GM23248 (cell line): ENCODE measurements at regions not wholly inside any gene's neighbourhood (a gene's known extent, or its start where the extent isn't known, plus 50 kb on each side); places are given as distances from the start of the nearest gene placed in this dataset.

Source experiments
- EZH2 ChIP-seq: fragments of 200-600 bp; sonication (generic); IDR thresholded peaks from 2 replicates; pipeline ENCODE4 v1.6.1; 2018; ENCODE audit warnings: antibody characterized with exemption, mild to moderate bottlenecking; ENCODE audit not compliant: insufficient read depth, poor library complexity, severe bottlenecking
- EZH2phosphoT487 ChIP-seq: fragments of 200-600 bp; sonication (generic); IDR thresholded peaks from 2 replicates; pipeline ENCODE4 v1.6.1; 2018; ENCODE audit warnings: antibody characterized with exemption, moderate library complexity, mild to moderate bottlenecking, low read depth; ENCODE audit not compliant: insufficient read depth

DNA sequence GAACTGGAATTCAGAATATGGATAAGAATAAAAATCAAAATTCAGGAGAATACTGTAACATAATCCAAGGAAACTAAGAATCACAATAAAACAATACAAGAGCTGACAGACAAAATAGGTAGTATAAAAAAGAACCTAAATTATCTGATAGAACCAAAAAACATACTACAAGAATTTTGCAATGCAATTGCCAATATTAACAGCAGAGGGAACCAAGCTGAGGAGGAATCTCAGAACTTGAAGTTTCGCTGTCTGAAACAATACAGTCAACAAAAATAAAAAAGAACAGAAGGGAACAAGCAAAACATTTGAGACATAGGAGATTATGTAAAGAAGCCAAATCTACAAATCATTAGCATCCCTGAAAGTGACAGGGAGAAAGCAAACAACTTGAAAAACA lies 84.1 kb upstream of the GALNT13 start:
- TF ChIP-seq EZH2 (no peak), EZH2phosphoT487 (no peak)
